Astrocyte of the hippocampus (primary cell): ENCODE measurements at regions not wholly inside any gene's neighbourhood (a gene's known extent, or its start where the extent isn't known, plus 50 kb on each side); places are given as distances from the start of the nearest gene placed in this dataset.
"Not testable (repeated sequence)": the region's sequence is repeated elsewhere in the genome, so short reads cannot be mapped to it uniquely, and the experiment has no call there.

Experiments used
- DNase-seq: peaks from one replicate; pipeline ENCODE4 v3.0.0; 2011; ENCODE audit warnings: low read depth, low spot score

DNA sequence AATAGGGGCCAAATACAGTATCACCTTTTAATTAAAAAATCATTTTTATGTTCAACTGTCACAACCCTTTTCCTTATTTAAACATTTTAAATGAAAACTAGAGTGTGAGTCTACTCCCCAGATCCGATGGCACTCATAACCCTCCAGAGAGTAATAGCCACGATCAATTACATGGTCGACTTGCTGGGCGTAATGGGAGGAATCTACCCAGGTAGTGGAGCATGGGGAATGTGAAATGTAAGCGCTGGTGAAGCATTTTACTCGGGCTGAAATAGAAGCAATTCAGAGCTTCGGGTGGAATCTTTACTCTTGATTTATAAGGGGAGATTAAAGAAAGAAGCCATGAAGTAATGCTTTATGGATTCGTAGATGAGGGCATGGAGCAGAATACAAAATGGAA is 321.9 kb downstream of the ACTR3B start:
- DNase-seq: no peak

DNA sequence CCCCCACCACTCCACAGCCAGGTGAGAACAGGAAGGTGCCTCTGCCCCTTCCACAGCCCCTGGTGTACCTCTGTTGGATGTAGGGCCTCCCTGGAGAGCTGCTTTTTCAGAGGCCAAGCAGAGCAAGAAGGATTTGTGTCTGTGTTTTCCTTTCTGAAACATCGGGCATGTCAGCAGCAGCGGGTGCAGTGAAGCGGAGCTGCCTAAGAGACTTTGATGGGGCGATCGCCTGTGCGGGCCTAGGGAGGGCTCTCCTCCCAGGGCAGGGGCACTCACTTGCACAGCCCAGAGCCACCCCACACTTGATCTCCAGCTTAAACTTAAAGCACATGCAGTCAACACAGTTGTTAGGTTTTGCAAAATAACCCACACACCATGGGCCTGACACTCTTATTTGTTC is 324.7 kb downstream of the ACTR3B start:
- DNase-seq: no peak

DNA sequence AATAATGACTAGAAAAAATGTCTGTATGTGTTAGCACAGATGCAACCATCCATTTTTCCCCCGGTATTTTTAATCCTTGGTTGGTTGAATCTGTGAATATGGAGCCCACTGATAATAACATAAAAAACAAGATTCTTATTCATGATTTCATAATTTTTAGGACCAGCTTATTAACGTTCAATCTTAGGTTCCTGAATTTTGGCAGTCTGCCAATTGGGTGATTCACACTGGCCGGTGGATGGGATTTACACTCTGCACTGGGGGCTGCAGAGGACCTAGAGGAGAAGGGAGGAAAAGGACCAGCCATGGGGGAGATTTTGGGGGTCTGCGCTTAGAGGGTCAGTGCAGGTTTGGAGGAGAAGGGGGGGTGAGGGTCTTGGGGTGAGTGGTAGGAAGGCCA is 327.9 kb downstream of the ACTR3B start:
- DNase-seq: peak; percentile 7

DNA sequence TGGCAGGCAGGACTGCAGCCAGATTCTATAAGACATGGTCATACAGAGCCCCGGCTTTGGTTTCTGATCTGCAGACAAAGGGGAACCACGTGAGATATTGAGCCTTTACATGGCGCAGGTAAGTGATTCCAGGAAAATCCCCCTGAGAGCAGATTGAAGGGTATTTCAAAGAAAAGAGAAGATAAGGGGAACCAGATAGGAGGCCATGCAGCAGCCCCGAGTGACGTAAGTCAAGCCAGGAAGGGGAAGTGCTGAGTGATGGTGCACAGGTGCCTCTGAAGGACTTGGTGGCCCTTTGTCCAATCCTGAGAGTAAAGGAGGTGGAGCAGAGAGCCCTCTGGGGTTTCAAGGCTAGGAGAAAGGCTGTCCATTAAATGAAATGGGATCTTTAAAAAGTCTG is 329.0 kb downstream of the ACTR3B start:
- no peak for DNase-seq

DNA sequence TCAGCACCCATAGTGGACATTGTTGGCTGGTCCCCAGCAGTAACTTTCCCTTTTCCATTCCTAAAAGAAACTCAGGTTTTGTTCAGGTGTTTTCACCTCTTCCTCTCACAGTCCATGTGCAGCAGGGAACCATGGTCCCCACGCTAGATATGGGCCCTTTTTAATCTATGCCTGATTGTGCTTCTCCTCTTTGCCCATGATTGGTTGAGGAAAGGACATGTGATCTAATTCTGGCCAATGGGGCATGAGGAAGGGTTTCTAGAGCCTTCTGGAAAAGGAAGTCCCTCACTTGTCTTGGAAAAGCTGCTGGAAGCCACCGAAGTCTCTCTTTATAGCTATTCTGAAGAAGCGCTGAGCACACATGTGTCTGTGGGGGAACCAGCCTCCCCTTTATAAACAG is 330.7 kb downstream of the ACTR3B start:
- no peak for DNase-seq

DNA sequence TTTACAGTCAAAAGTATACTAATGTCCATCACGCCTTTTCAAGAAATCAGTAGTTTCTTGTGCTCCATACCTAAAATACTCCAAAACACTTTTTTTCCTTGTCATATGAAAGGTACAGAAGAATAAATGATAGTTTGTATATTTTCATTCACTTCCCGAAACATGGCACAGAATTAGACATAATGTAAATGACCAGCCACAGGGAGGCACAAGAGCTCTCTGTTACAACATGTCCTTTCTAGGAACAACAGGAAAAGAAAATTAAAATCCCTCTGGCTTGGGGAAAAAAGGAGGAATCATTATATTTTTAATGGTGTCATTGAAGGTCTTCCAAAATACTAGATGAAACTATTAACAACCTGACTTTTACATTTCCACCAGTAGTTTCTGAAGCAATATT is 331.2 kb downstream of the ACTR3B start:
- no peak for DNase-seq

DNA sequence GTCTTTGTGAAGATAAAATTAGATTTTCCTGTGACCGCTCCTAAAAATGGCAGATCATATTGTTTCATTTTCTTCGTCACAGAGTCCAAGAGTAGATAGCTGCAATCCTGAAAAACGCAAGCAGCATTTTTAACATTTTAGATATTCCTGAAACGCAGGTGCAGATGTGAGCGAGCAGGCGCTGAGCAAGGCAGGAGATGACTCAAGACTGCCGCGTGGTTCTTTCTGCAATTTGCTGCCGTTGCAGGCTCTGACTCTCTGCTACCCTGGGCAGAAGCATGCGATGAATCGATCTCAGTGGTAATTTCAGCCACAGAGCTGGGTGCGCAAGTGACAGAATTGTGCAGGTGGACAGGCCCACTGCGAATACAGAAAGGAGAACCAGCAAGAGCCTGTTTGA is 331.9 kb downstream of the ACTR3B start:
- DNase-seq: no peak

DNA sequence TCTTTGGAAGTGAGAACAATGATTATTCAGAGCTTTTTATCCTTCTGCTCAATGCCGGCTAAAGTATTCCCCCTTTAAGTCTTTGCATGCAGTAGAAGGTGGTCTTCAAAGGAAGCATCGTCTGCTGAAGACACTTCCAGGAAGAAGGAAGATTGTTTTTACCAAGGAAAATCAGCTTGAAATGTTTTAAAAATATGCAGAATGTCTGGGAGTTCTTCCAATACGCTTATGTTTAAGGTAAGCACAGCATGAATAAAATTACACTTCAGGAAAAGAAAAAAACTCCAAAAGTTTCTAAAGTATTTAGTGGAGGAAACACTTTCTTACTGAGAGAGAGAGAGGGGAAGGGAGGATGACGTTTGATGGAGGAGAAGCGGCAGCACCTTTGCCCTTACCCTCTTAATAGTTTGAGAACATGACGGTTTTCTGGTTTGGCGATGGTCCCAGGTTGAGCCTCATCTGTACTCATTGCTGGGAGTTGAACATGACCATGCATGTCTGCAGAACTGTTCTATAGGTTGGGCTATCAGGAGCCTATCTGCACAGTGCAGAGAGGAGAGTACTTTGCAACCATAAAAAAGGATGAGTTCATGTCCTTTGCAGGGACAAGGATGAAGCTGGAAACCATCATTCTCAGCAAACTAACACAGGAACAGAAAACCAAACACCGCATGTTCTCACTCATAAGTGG is 338.1 kb downstream of the ACTR3B start:
- DNase-seq: no peak

DNA sequence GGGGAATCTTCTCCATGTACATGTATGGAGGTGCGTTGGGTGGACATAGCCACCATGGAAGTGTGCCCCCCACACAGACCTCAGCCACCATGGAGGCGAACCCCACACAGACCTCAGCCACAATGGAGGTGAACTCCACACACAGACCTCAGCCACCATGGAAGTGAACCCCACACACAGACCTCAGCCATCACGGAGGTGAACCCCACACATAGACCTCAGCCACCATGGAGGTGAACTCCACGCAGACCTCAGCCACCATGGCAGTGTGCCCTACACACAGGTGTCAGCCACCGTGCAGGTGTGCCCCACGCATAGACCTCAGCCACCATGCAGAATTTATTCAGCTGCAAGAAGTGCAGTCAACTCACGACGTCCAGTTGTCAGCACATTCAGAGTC is 339.7 kb downstream of the ACTR3B start:
- no peak for DNase-seq

DNA sequence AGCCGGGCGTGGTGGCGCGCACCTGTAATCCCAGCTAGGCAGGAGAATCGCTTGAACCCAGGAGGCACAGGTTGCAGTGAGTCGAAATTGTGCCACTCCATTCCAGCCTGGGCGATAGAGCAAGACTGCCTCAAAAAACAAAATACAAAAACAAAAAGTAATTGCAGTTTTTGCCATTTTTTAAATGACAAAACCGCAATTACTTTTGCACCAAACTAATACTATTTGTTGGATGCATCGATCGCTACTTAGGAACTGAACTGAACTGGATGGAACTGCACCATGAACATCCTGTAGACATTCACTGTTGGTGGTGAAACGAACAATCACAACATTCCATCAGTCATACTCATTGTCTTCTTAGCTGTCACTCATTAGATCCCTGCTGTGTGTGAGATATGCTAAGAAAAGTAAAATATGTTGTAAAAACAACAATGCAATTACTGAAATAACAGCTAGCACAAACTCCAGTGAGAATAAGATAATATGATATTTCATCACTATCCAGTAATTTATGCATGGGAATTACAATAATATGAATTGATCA is 341.2 kb downstream of the ACTR3B start:
- DNase-seq: no peak

DNA sequence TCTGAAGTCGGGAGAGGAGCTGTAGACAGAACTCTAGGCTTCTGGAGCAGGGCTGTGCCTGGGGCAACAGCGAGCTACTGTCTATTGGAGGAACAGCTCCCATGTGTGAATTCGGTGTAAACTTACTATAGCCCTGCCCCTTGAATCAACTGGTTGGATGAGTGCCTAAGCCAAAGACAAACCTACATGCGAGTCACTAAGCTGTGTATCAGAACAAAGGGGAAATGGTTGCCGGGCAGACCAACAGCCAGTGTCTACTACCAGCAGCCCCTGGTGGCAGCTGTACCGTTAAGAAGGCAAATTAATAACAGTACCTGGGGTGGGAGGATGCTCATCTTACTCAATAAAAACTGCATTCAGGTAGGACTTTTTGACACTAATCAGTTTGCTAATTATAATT is 343.6 kb downstream of the ACTR3B start:
- DNase-seq: no peak

DNA sequence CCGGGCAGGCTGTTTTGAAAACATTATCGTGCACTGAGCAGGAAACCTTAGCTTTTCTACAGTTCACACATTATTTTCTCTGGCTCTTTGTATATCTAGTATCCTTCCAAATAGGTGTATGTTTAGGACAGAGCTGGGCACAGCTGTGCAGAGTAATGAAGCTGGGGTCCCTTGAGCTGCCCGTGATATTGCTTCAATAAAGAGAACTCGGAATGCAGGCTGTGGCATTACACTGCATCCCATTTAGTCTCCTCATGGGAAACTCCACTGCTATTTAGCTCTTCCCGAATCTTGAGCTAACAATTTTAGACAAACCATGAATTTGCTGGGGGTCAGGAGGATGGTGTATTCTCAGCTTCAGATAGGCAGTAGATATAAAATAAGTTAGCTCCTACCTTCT is 348.3 kb downstream of the ACTR3B start:
- DNase-seq: no peak

DNA sequence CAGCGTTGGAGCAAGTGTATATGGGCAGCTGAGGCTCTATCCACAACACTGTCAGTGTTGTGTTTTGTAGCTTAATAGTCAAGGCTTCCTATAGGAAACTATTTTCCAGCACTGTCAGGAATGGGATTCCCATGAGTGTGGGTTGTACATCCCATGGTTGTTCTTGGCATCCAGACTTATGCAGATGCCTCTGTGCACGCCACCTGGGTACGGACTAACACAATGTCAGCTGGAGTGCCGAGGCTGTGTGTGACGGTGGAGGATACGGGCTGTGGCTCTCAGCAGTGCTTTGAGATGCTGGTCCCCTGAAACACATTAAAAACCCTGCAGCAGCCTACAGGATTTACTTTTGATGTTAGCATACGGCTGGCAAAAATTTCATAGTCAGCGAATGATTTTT is 350.0 kb downstream of the ACTR3B start:
- no peak for DNase-seq

DNA sequence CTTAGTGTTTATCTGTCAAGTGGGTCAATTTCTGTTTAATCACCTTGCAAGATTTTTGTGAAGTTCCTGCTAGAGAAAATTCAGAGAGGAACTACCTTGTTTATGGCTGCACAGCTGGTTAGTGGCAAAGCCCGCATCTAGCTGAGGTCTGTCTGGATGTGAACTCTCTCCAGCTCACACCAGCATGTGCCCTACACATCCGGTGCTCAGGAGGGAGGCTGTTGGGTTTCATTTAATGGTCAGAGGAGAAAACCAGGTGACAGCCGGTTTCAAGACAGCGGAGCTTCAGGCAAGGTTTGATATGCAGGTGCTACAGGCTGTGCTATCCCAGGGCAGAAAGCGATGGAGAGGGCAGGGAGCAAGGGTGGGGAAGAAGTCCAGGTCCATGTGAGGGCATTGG is 351.1 kb downstream of the ACTR3B start:
- no peak for DNase-seq

DNA sequence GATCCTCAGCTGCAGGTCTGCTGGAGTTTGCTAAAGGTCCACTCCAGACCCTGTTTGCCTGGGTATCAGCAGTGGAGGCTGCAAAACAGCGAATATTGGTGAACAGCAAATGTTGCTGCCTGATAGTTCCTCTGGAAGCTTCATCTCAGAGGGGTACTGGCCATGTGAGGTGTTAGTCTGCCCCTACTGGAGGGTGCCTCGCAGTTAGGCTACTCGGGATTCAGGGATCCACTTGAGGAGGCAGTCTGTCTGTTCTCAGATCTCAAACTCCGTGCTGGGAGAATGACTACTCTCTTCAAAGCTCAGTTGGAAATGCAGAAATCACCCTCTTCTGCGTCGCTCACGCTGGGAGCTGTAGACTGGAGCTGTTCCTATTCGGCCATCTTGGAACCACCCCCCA is 362.7 kb downstream of the ACTR3B start:
- not testable (repeated sequence) for DNase-seq

DNA sequence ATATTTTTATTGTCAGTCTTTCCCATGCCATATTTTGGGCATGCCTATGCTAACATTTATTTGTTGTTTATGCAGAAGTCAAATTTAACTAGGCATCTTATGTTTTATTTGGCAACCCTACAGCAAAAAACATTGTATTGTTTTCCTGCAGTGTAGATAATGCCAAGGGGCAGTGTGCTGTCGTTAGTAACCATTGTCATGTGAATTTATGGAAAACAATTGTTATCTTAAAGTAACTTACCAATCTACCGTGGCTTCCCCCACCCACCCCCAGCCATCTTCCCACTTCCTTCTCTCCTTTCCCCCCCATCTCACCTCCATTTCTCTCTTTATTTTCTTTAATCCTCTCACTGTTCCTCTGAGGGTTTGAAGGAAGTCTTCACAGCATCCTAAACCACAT is 370.5 kb downstream of the ACTR3B start:
- no peak for DNase-seq

DNA sequence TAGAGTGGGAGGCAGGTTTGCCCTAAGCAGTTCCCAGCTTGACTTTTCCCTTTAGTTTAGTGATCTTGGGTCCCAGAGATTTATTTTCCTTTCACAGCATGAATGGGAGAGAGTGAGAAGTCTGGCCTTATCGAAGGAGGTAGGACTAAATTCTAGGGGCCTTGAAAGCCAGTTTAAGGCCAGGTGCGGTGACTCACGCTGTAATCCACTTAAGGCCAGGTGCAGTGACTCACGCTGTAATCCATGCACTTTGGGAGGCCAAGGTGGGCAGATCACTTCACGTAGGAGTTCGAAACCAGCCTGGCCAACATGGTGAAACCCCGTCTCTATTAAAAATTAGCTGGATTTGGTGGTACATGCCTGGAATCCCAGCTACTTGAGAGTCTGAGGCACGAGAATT is 392.2 kb downstream of the ACTR3B start:
- no peak for DNase-seq

DNA sequence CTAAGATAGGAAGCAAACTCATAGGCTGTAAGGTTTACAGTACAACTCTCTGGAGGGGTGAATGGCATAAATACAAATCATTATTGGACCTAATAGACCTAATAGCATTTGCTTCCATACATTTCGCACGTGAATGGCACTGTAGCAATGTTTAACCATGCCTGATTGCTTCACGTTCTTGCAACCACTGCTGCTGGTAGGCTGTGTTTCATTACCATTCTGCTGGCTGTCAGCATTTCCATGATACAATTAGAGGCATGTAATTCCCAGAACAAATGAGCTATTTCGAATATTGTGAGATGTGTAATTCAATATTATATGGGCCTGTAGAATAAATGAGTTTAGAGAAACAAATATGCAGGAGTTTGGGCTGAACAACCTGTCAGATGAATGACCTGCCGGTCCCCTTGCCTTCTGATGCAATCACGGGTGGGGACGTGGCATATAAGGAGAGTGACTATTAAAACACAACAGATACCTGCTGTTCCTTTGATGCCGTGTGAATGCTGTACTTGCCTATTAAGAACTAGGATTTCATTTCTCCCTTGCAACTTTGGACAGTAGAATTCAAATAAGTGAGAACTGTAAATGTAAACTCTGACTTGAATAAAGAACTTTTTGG is 393.4 kb downstream of the ACTR3B start:
- DNase-seq: no peak

DNA sequence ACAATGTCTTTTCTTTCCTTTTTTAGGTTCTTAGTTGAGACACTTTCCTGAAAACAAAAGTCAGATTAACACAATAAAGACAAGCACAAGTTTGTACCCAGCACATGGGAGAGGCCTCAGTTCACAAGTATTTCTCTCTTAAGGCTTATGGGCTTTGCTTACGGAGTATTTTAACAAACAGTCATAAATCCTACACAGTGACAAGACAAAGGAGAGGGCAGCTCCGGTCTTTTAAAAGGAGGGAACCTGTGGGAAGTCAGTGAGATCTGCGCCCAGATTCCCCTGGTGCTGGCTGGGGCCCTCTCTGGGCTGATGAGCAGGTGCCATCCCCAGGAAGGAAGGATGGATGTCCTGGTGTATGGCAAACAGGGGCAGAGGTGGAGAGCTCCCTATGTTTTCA is 398.6 kb downstream of the ACTR3B start:
- DNase-seq: no peak

DNA sequence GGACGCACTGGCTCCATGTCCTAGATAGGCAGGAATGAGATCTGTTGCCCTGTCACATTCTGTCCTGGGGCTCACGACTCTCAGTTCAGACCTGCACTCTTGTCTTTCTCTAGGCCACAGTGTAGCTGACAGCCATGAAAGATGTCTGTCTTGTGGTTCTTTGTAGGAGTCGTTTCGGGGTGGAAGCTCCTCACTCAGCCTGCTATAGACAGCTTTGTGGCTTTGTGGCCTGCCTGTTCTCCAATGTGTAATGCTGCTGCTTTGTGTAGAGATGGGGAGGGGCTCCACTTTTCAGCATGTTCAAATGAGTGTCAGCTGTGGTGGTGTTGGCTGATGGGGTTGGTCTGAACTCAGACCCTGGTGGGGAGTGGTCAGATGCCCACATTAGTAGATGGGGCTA is 410.7 kb downstream of the ACTR3B start:
- DNase-seq: no peak

DNA sequence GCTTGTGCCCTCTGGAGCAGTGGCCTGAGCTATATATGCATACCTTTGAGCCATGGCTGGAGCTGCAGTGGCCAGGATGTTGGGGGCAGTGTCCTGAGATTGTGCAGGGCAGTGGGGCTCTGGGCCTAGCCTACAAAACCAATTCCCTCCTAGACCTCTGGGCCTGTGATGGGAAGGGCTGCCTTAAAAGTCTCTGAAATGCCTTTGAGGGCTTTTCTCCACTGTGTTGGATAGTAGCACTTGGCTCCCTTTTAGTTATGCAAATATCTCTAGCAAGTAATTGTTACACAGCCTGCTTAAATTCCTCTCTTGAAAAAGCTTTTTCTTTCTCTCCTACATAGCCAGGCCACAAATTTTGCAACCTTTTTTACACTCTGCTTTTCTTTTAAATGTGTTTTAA is 426.4 kb downstream of the ACTR3B start:
- no peak for DNase-seq

DNA sequence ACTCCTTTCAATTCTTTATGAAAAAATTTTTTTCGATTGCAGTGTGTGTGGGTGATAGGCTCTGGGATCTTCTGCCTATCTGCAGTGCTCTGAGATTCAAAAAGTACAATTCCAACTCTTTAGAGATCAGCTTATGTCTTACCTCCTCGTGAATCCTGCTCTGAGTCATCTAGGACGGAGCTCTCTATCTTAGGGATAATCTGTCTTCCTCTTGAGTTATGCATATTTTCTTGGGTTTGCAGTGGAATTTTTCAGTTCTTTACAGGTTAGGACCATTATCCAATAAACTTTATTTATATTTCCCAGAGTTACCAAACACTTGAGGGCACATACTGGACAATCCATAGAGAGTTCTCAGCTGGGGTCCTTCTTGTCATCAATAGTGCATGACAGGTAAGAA is 428.6 kb downstream of the ACTR3B start:
- no peak for DNase-seq

DNA sequence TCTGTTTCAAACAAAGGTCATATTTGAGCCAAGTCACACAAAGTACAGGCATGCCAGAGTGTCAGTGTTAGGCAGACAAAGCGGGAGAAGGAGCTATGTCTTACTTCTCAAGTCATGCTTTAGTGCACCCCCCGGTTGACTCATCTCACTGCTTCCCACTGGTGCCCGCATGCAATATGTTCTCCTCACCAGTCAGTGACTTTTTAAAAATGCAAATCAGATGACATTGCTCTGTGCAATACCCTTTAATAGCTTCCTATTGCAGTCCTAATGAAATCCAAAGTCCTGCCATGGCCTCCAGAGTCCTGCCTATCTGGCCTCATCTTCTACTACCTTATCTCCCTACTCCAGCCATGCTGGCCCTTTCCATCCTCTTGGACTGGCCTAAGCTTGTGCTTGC is 429.1 kb downstream of the ACTR3B start:
- DNase-seq: peak; percentile 1

DNA sequence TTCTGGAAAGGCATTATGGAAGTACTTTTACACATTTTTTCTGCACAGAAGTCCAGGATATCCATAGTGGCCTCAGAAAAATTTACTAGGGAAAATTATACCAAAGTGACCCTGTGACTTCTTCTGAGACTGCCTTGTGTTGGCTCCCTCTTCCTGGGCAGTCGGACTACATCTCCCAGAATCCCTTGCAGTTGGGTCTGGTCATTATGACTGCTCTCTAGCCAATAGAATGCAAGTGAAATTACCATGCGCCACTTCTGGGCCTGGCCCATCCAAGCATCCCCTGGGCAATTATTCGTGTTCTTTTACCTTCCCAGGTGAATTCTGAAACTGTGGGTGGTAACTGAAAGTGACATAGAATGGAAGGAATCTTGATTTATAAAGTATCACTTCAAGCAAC is 430.9 kb downstream of the ACTR3B start:
- no peak for DNase-seq
